ENCODE measurements at regions not wholly inside any gene's neighbourhood (a gene's known extent, or its start where the extent isn't known, plus 50 kb on each side); places are given as distances from the start of the nearest gene placed in this dataset.
A peak's percentile ranks its signal among the peaks of the same experiment; 100 is the strongest.

DNA sequence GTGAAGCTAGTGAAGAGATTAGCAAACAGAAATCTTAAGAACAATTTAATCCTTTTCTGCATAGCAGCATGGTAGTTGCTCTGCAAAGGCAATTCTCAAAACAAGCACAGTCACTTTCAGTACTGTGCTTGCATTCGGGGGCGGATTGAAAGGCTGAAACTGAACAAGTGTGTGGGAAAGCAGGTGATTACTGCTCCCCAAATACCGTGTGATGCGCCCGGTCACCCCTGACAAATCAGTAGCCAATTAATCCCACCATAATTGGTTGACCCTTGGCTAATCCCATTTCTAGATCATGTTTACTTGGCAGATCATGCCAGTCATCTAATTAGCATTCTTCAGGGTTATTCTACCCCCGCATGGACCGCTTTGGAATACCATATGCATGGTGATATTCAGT lies 76.5 kb upstream of the ADRB1 start:
- Histone ChIP-seq H3K4me1 (no peaks in the 10 kb centered on the region), H3K27ac (no peak overlapping the region), H3K36me3 (no peaks in the 10 kb centered on the region), H3K27me3 (no peaks in the 10 kb centered on the region), H3K4me3 (no peak overlapping the region), H3K9me3 (no peaks in the 10 kb centered on the region)
- intact Hi-C loops (cut with DNase I), result no loop called here
- TF ChIP-seq, protein P1, sequence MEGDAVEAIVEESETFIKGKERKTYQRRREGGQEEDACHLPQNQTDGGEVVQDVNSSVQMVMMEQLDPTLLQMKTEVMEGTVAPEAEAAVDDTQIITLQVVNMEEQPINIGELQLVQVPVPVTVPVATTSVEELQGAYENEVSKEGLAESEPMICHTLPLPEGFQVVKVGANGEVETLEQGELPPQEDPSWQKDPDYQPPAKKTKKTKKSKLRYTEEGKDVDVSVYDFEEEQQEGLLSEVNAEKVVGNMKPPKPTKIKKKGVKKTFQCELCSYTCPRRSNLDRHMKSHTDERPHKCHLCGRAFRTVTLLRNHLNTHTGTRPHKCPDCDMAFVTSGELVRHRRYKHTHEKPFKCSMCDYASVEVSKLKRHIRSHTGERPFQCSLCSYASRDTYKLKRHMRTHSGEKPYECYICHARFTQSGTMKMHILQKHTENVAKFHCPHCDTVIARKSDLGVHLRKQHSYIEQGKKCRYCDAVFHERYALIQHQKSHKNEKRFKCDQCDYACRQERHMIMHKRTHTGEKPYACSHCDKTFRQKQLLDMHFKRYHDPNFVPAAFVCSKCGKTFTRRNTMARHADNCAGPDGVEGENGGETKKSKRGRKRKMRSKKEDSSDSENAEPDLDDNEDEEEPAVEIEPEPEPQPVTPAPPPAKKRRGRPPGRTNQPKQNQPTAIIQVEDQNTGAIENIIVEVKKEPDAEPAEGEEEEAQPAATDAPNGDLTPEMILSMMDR (IDR thresholded peaks at IDR 0.05), result no peak
- TF ChIP-seq POLR2A (IDR thresholded peaks at IDR 0.05), result no peak
- no peak for TF ChIP-seq POLR2AphosphoS5 (IDR thresholded peaks at IDR 0.05; ENCODE audit: insufficient read depth in 1 of 2, low read depth in 1 of 2)
- DNase-seq (ENCODE audit: extremely low spot score in 2 of 2), result peak in 1 of 2 donors; percentile 5

DNA sequence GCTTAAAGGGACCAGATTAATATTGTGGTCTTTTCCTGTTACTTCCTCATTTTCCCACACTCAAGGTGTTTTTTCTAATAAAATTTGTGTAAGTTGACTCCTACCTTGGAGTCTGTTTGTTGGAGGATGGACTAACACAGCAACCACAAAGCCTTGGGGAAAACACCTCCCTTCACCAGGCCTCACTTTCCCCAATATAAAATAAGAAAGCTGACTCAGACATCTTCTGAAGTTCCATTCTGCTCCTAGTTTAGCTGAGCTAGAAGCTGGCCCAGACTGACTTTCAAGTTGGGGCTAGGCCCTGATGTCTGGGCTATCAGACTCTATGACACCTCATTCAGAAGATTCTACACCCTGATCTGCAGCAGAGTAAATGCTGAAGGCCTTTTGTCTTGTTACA lies 73.0 kb upstream of the ADRB1 start:
- no peak for DNase-seq (ENCODE audit: extremely low spot score in 2 of 2)
- H3K36me3 ChIP-seq, result no peaks in the 10 kb centered on the region
- H3K4me3 ChIP-seq, result no peak overlapping the region
- no peaks in the 10 kb centered on the region for H3K27me3 ChIP-seq
- no peak overlapping the region for H3K27ac ChIP-seq
- TF ChIP-seq, protein P1 (IDR thresholded peaks at IDR 0.05), result no peak
- no peak for TF ChIP-seq POLR2AphosphoS5 (IDR thresholded peaks at IDR 0.05; ENCODE audit: insufficient read depth in 1 of 2, low read depth in 1 of 2)
- no peak for TF ChIP-seq POLR2A (IDR thresholded peaks at IDR 0.05)
- intact Hi-C loops (cut with DNase I), result no loop called here
- no peaks in the 10 kb centered on the region for H3K4me1 ChIP-seq
- no peaks in the 10 kb centered on the region for H3K9me3 ChIP-seq

DNA sequence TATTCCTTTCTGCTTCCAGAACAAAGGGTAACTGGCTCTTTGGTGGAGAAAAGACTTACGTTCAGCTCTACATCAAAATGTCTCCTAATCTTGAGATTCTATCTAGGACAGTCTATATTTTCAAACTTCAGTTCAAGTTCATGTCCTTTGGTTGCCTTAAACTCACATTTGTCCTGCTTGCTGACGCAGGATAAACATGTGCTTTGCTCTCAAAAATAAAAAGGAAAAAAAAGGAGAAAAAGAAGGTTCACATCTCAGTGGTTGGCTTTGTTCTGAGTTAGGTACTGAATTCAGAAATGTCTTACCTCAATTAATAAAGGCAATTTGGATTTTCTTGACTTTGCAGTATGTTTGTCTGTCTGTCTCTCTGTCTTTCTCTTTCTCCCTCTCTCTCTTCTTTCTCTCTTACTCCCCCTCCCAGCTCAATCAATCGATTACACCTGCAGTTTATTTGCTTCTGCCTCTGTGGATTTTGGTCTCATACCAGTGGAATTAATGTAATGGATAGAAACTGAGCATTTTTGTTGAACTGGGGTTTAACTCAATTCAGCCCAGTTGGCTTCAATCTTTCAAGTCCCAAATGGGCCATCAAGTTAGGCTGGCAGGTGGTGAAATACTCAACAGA lies 72.2 kb upstream of the ADRB1 start:
- H3K27me3 ChIP-seq, result no peaks in the 10 kb centered on the region
- H3K4me1 ChIP-seq, result no peaks in the 10 kb centered on the region
- intact Hi-C loops (cut with DNase I), result no loop called here
- H3K9me3 ChIP-seq, result no peaks in the 10 kb centered on the region
- no peak overlapping the region for H3K4me3 ChIP-seq
- H3K36me3 ChIP-seq, result no peaks in the 10 kb centered on the region
- DNase-seq (ENCODE audit: extremely low spot score in 2 of 2), result no peak
- TF ChIP-seq, protein P1 (IDR thresholded peaks at IDR 0.05), result no peak
- TF ChIP-seq POLR2A (IDR thresholded peaks at IDR 0.05), result no peak
- TF ChIP-seq POLR2AphosphoS5 (IDR thresholded peaks at IDR 0.05; ENCODE audit: insufficient read depth in 1 of 2, low read depth in 1 of 2), result no peak
- no peak overlapping the region for H3K27ac ChIP-seq

GRCh38 chr10:113977174-113977573 lies 66.5 kb upstream of the ADRB1 start:
- intact Hi-C loops (cut with DNase I), result no loop called here
- Histone ChIP-seq H3K9me3 (no peaks in the 10 kb centered on the region), H3K4me3 (no peak overlapping the region), H3K4me1 (no peaks in the 10 kb centered on the region), H3K36me3 (no peaks in the 10 kb centered on the region), H3K27me3 (no peaks in the 10 kb centered on the region), H3K27ac (no peak overlapping the region)
- no peak for DNase-seq (ENCODE audit: extremely low spot score in 2 of 2)
- TF ChIP-seq POLR2A (IDR thresholded peaks at IDR 0.05), result no peak
- TF ChIP-seq POLR2AphosphoS5 (IDR thresholded peaks at IDR 0.05; ENCODE audit: insufficient read depth in 1 of 2, low read depth in 1 of 2), result no peak
- TF ChIP-seq, protein P1 (IDR thresholded peaks at IDR 0.05), result no peak

GRCh38 chr10:113978802-113979201 lies 64.9 kb upstream of the ADRB1 start:
- DNase-seq (ENCODE audit: extremely low spot score in 2 of 2), result no peak
- H3K27ac ChIP-seq, result no peak overlapping the region
- intact Hi-C loops (cut with DNase I), result no loop called here
- no peak overlapping the region for H3K4me3 ChIP-seq
- H3K9me3 ChIP-seq, result no peaks in the 10 kb centered on the region
- H3K36me3 ChIP-seq, result no peaks in the 10 kb centered on the region
- H3K27me3 ChIP-seq, result no peaks in the 10 kb centered on the region
- TF ChIP-seq POLR2A (IDR thresholded peaks at IDR 0.05) (no peak), POLR2AphosphoS5 (IDR thresholded peaks at IDR 0.05; ENCODE audit: insufficient read depth in 1 of 2, low read depth in 1 of 2) (no peak)
- TF ChIP-seq, protein P1 (IDR thresholded peaks at IDR 0.05), result no peak
- peaks cover 10% of the 10 kb centered on the region for H3K4me1 ChIP-seq

All from vagina (tissue), 2 donors.